ENCODE measurements at regions not wholly inside any gene's neighbourhood (a gene's known extent, or its start where the extent isn't known, plus 50 kb on each side); places are given as distances from the start of the nearest gene placed in this dataset.
A peak's percentile ranks its signal among the peaks of the same experiment; 100 is the strongest.

DNA sequence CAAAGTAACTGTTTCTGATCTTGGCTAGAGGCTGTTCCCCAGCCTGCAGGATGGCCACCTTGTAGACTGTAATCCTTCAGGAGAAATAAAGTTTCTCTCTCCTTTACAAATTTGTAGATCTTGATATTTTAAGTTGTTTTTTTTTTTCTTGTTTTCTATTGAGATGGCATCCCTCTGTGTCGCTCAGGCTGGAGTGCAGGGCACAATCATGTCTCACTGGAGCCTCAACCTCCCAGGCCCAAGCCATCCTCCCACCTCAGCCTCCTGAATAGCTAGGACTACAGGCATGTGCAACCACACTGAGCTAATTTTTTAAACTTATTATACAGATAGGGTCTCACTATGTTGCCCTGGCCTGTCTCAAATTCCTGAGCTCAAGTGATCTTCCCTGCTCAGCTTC lies 389.8 kb upstream of the LRRC4C start:
- DNase-seq (ENCODE audit: low read depth in 4 of 4, low spot score in 3 of 4) = no peak

- DNase-seq (ENCODE audit: low read depth in 4 of 4, low spot score in 3 of 4) = no peak
Observed at GRCh38 chr11:41851743-41852142, 392.3 kb upstream of the LRRC4C start.

GRCh38 chr11:41861838-41862237 lies 402.4 kb upstream of the LRRC4C start:
- no peak for DNase-seq (ENCODE audit: low read depth in 4 of 4, low spot score in 3 of 4)

- DNase-seq (ENCODE audit: low read depth in 4 of 4, low spot score in 3 of 4) = no peak
Observed at GRCh38 chr11:41866525-41866924, 407.1 kb upstream of the LRRC4C start.

DNA sequence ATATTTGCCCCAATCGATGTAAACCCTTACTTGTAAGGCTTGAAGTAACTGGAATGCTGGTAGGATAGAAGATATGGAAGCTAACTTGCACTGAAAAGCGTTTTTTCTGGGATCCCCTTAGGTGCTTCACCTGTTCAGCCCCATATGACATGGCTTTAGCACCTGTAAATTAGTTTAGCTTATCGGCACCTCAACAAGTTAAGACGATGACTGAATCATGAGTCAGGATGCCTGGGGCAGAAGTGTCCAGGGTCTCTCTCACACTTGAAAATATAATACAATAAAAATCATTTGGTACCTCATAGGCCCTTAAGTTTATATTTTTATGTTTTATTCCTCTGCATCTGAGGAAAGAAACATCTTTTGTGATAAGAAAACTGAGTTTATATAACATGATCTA lies 409.2 kb upstream of the LRRC4C start:
- no peak for DNase-seq (ENCODE audit: low read depth in 4 of 4, low spot score in 3 of 4)

GRCh38 chr11:41872426-41872825 lies 413.0 kb upstream of the LRRC4C start:
- no peak for DNase-seq (ENCODE audit: low read depth in 4 of 4, low spot score in 3 of 4)

DNA sequence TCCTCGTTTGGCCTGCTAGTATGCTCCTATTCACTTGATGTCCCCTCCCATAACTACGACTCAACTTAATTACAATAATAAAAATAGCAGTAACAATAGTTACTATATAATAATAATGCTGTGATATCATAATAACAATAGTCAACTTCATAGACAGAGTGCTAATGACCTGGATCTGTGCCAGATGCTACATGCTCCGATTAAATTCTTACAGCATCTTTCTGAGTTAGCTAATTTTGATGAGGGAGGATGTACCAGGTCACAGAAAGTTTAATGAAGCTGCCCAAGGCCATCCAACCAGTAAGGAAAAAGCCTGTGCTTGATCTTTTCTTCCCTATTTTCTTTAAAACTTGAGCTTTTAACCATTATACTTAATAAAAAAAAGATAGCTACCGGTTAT lies 413.4 kb upstream of the LRRC4C start:
- no peak for DNase-seq (ENCODE audit: low read depth in 4 of 4, low spot score in 3 of 4)

DNA sequence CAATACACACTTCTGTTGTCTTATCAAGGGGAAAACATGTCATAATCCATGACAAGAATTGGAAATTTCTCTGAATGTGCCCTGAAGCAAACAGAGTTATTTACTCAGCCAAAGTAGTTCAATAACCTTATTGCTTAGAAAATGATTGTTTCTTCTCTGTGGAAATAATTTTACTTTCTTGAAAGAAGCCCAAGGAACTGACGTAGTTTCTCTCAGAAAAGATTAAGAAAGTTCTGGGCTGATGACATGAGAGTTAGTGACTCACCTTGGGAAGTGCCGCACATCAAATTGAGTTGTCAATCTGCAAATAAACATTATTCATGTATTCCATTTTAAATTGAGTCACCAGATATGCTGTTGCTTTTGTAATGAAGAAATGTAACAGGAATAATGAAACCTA lies 418.6 kb upstream of the LRRC4C start:
- DNase-seq (ENCODE audit: low read depth in 4 of 4, low spot score in 3 of 4) = no peak

- DNase-seq (ENCODE audit: low read depth in 4 of 4, low spot score in 3 of 4) = no peak
Observed at GRCh38 chr11:41879214-41879613, 419.8 kb upstream of the LRRC4C start.

- no peak for DNase-seq (ENCODE audit: low read depth in 4 of 4, low spot score in 3 of 4)
Observed at GRCh38 chr11:41895081-41895480, 435.6 kb upstream of the LRRC4C start.

- peak; percentile 5 to 32 (median 20) for DNase-seq (ENCODE audit: low read depth in 4 of 4, low spot score in 3 of 4)
Observed at GRCh38 chr11:41897991-41898390, 438.5 kb upstream of the LRRC4C start.

DNA sequence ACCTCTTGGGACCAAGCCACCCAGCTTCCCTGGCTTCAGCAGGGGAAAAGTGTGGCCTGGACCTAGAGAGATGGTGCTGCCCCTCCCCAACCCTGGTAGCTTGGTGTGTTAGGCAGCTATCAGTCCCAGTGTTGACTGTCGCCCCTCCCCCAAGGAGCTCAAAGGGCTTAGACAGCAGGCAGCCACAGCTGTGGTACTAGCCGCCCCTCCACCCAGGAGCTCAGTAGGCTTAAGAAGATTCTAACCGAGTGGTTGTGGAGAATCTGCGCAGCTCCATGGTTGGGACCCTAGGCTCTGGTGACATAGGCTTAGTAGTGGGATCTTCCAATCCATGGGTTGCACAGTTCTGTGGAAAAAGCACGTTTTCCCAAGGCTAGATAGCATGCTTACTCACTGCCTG lies 458.4 kb upstream of the LRRC4C start:
- DNase-seq (ENCODE audit: low read depth in 4 of 4, low spot score in 3 of 4) = no peak

DNA sequence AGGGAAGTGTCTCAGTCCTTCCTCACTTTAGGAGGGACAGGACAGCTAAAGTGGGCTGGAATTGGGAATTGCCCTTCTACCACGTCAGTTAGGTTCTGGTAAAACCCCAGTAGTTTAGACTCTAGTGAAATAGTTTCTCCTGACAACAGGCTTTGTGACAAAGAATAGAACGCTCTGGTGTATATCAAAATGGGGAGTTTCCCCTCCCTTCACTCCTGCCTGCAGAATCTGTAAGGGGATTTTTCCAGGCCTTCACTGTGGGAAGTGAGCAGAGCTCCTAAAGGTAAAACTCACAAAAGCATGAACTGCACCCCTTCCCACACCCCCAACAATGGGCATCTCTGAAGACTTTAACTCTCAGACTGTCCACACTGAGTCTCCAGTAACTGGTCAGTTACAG lies 460.9 kb upstream of the LRRC4C start:
- DNase-seq (ENCODE audit: low read depth in 4 of 4, low spot score in 3 of 4) = no peak

- DNase-seq (ENCODE audit: low read depth in 4 of 4, low spot score in 3 of 4) = no peak
Observed at GRCh38 chr11:41921746-41922390, 462.4 kb upstream of the LRRC4C start.

DNA sequence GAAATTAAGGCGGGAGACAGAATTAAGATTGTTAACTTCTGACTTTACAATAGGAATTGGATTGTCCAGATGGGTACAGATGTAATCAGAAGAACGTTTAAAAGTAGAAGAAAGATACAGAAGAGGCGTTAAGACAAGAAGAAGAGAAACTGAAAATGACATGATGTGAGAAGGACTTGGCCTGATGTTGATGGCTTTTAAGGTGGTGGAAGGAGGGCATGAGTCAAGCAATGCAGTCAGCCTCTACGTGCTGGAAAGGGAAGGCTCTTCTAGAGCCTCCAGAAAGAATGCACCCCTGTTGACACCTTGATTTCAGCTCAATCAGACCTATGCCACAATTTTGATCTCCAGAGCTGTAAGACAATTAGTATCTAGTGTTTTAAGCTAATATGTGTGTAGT lies 466.9 kb upstream of the LRRC4C start:
- DNase-seq (ENCODE audit: low read depth in 4 of 4, low spot score in 3 of 4) = no peak

DNA sequence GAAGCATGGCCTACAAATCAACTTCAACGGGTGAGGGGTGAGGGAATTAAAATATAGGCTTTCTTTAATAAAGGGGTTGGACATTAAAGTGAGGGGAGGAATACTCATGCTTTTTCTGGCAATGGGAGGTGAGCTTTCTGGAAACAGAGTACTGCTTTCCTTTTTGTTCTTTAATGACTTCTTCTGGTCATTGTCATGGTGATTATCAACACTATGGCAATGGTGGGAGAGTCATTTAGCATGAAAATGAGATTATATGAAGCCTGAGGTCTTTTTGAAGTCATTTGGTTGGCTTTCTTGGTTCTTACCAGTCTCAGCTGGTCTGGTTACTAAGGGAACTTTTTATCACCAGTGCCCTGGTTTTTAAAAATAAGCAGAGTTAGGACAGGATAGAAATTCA lies 475.8 kb upstream of the LRRC4C start:
- DNase-seq (ENCODE audit: low read depth in 4 of 4, low spot score in 3 of 4) = no peak

DNA sequence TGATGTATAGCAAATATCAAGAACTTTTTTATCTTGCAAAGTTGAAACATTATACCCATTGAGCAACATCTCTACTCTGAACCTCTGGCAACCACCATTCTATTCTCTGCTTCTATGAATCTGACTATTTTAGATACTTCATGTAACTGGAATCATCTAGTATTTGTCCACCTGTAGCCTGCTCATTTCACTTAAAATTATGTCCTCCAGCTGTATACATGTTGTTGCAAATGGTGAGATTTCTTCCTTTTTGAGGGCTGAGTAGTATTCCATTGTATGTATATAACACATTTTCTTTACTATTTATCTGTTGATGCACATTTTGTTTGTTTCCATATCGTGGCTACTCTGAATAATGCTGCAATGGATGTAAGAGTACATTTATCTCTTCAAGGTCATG lies 476.3 kb upstream of the LRRC4C start:
- DNase-seq (ENCODE audit: low read depth in 4 of 4, low spot score in 3 of 4) = no peak

GRCh38 chr11:41943656-41944055 lies 484.2 kb upstream of the LRRC4C start:
- DNase-seq (ENCODE audit: low read depth in 4 of 4, low spot score in 3 of 4) = no peak

GRCh38 chr11:41947392-41947791 lies 487.9 kb upstream of the LRRC4C start:
- no peak for DNase-seq (ENCODE audit: low read depth in 4 of 4, low spot score in 3 of 4)

DNA sequence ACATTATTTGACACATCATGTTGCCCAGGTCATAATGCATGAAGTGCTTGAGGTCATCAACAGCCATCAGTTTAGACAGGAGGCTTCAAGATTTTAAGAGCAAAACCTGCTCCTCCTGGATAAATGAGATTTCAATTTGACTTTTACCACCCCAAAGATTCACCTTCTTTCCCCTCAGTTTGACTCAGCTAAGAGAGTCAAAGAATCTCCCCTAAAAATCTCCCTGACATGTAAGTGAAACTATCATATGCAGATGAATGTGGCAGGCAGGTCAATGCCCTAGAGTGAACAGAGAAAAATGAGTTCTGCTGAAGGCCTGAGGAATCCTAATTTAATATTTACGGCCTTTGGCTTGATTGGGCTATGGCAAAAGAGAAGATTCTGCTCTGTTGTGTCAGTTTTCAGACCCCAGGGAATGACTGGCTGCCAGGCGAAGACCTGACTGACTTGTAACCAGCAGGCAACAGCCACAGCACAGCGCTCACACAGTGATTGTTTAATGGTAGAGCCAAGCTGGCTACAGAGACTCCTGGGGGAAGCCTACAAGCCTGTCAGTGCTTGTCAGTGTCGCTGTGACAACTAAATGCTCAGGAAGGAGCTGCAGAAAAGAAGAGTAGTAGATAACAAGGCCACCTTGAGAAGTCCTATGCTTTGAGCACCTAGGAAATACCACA lies 491.2 kb upstream of the LRRC4C start:
- DNase-seq (ENCODE audit: low read depth in 4 of 4, low spot score in 3 of 4) = no peak

DNA sequence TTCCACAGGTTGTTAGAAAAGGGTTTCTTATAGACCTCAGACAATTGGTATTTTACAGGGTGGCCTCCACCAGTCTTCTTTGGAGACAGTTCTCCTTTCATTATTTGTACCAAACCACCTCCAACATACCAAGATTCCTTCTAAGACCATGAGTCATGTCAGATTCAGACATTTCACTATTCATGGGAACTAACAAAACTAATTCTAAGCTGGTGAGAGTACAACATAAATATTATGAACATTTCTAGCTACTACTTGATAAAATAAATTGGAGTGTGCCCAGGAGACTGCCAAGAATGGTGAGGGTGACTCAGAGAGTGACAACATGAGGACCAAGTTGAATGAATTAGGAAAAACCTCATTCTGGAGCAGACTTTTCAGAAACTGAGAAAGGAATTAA lies 494.6 kb upstream of the LRRC4C start:
- no peak for DNase-seq (ENCODE audit: low read depth in 4 of 4, low spot score in 3 of 4)

DNA sequence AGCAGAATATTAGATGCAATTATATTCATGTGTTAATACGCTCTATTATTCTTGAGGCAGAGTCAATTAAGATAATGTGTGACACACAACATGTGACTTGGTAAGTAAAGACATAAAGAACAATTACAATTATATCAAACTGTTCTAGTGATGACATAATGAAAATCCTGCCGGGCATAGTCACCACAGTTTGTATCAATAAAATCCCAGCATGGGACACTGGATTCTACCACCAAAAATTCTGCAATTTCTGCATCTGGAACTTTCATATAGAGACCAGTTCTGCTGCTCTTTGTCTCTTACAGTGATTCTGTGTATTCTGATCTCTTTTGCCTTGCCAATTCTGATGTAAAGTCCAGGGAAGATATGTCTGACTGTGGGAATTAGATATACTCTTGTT lies 495.6 kb upstream of the LRRC4C start:
- no peak for DNase-seq (ENCODE audit: low read depth in 4 of 4, low spot score in 3 of 4)

Measured in left renal pelvis (tissue), 4 donors.